ENCODE measurements at regions not wholly inside any gene's neighbourhood (a gene's known extent, or its start where the extent isn't known, plus 50 kb on each side); places are given as distances from the start of the nearest gene placed in this dataset.

GRCh38 chr10:75347186-75347585 is 54.4 kb downstream of the ZNF503 start:
- TF ChIP-seq HDGF (IDR thresholded peaks at IDR 0.05; ENCODE audit: borderline replicate concordance) (no peak), ELF4 (IDR thresholded peaks at IDR 0.05) (no peak), CTBP1 (IDR thresholded peaks at IDR 0.05; ENCODE audit: borderline replicate concordance) (no peak), NFRKB (IDR thresholded peaks at IDR 0.05) (no peak), TARDBP (IDR thresholded peaks at IDR 0.05) (no peak), L3MBTL2 (conservative IDR thresholded peaks at IDR 0.05) (no peak), SUZ12 (IDR thresholded peaks at IDR 0.05) (no peak), LEF1 (IDR thresholded peaks at IDR 0.05; ENCODE audit: borderline replicate concordance) (no peak), SP1 (IDR thresholded peaks at IDR 0.05) (no peak), ZNF384 (IDR thresholded peaks at IDR 0.05) (no peak), BHLHE40 (IDR thresholded peaks at IDR 0.05; ENCODE audit: borderline replicate concordance) (no peak), FOXA1 (IDR thresholded peaks at IDR 0.05) (no peak)
- ChIA-PET POLR2A (interaction anchor here (1.5 to 1.8 kb wide), 2 partner anchors 11 to 52 kb away, joined by 4 to 5 read pairs; no protein-coding TSS in a partner anchor), CTCF (no interaction called here)
- no peak for DNase-seq (ENCODE audit: extremely low spot score)

DNA sequence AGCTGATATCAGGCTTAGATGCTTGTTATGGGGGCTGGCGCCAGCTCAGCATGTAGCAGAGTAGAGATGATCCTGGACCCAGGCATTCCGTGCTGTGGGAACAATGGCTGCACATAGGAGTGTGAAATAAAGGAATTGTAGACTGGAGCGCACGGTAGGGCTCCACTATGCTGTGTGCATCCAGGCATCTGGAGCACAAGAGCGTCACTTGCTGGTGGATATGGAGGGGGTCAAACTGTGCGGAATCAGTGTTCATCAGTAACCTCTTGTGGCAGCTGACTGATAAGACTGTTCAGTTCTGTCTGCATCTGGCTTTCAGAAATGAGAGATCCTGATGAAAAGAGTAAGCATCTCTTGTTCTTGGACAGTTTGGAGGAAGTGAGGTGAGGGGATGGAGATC is 55.8 kb downstream of the ZNF503 start:
- no peak for TF ChIP-seq LEF1 (IDR thresholded peaks at IDR 0.05; ENCODE audit: borderline replicate concordance)
- TF ChIP-seq ELF4 (IDR thresholded peaks at IDR 0.05) = no peak
- no peak for TF ChIP-seq NFRKB (IDR thresholded peaks at IDR 0.05)
- TF ChIP-seq L3MBTL2 (conservative IDR thresholded peaks at IDR 0.05) = no peak
- no peak for TF ChIP-seq HDGF (IDR thresholded peaks at IDR 0.05; ENCODE audit: borderline replicate concordance)
- no peak for TF ChIP-seq ARNT (IDR thresholded peaks at IDR 0.05)
- TF ChIP-seq SP1 (IDR thresholded peaks at IDR 0.05) = no peak
- TF ChIP-seq FOXA1 (IDR thresholded peaks at IDR 0.05) = no peak
- TF ChIP-seq SUZ12 (IDR thresholded peaks at IDR 0.05) = no peak
- TF ChIP-seq BHLHE40 (IDR thresholded peaks at IDR 0.05; ENCODE audit: borderline replicate concordance) = no peak
- TF ChIP-seq CTBP1 (IDR thresholded peaks at IDR 0.05; ENCODE audit: borderline replicate concordance) = no peak
- no peak for TF ChIP-seq FOXM1 (IDR thresholded peaks at IDR 0.05; ENCODE audit: borderline replicate concordance)
- TF ChIP-seq PKNOX1 (IDR thresholded peaks at IDR 0.05) = no peak
- TF ChIP-seq FOXK2 (IDR thresholded peaks at IDR 0.05) = no peak
- no peak for TF ChIP-seq ZNF384 (IDR thresholded peaks at IDR 0.05)
- no peak for TF ChIP-seq TARDBP (IDR thresholded peaks at IDR 0.05)
- ChIA-PET POLR2A (no interaction called here), CTCF (interaction anchor here (0.6 kb wide), 1 partner anchor 50 kb away, joined by 3 read pairs; no protein-coding TSS in a partner anchor)
- DNase-seq (ENCODE audit: extremely low spot score) = no peak

- CTCF ChIA-PET = interaction anchor here (0.6 kb wide), 1 partner anchor 990 kb away, joined by 3 read pairs; no protein-coding TSS in a partner anchor
- no peak for DNase-seq (ENCODE audit: extremely low spot score)
- TF ChIP-seq NFRKB (IDR thresholded peaks at IDR 0.05) (no peak), SP1 (IDR thresholded peaks at IDR 0.05) (no peak), PKNOX1 (IDR thresholded peaks at IDR 0.05) (no peak), FOXM1 (IDR thresholded peaks at IDR 0.05; ENCODE audit: borderline replicate concordance) (no peak), TARDBP (IDR thresholded peaks at IDR 0.05) (no peak), ARNT (IDR thresholded peaks at IDR 0.05) (no peak), L3MBTL2 (conservative IDR thresholded peaks at IDR 0.05) (no peak), BHLHE40 (IDR thresholded peaks at IDR 0.05; ENCODE audit: borderline replicate concordance) (no peak), LEF1 (IDR thresholded peaks at IDR 0.05; ENCODE audit: borderline replicate concordance) (no peak), ZNF384 (IDR thresholded peaks at IDR 0.05) (no peak), ELF4 (IDR thresholded peaks at IDR 0.05) (no peak), FOXA1 (IDR thresholded peaks at IDR 0.05) (no peak), CTBP1 (IDR thresholded peaks at IDR 0.05; ENCODE audit: borderline replicate concordance) (no peak)
- POLR2A ChIA-PET = interaction anchor here (0.5 kb wide), 1 partner anchor 15 kb away, joined by 3 read pairs; no protein-coding TSS in a partner anchor
Measured at GRCh38 chr10:75344170-75344569, 57.4 kb downstream of the ZNF503 start.

DNA sequence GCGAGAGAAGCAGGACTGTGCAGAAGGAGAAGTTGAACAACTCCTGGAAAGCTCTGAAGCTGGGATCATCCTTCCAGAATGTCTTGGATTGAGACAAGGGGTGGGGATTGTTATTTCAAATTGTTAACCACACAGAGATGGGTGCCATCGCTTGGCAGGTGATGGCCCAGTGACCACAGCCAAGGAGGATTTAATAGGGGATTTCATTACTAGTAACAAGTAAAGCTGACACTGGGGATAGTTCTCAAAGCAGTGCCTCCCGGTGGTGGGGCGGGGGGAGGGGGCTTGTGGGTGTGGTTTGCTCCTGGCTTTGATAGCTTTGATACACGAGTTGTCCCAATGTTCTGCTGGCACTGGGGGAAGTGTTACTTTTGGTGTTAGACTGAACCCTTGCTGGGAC is 59.2 kb downstream of the ZNF503 start:
- ChIA-PET POLR2A (no interaction called here), CTCF (no interaction called here)
- TF ChIP-seq ARNT (IDR thresholded peaks at IDR 0.05) (no peak), BHLHE40 (IDR thresholded peaks at IDR 0.05; ENCODE audit: borderline replicate concordance) (no peak), CTBP1 (IDR thresholded peaks at IDR 0.05; ENCODE audit: borderline replicate concordance) (no peak), FOXM1 (IDR thresholded peaks at IDR 0.05; ENCODE audit: borderline replicate concordance) (no peak), L3MBTL2 (conservative IDR thresholded peaks at IDR 0.05) (no peak), PKNOX1 (IDR thresholded peaks at IDR 0.05) (no peak), SUZ12 (IDR thresholded peaks at IDR 0.05) (no peak), SP1 (IDR thresholded peaks at IDR 0.05) (no peak), ZNF384 (IDR thresholded peaks at IDR 0.05) (no peak), NFRKB (IDR thresholded peaks at IDR 0.05) (no peak), FOXA1 (IDR thresholded peaks at IDR 0.05) (no peak), HDGF (IDR thresholded peaks at IDR 0.05; ENCODE audit: borderline replicate concordance) (no peak), ELF4 (IDR thresholded peaks at IDR 0.05) (no peak), FOXK2 (IDR thresholded peaks at IDR 0.05) (no peak), LEF1 (IDR thresholded peaks at IDR 0.05; ENCODE audit: borderline replicate concordance) (no peak), TARDBP (IDR thresholded peaks at IDR 0.05) (no peak)
- no peak for DNase-seq (ENCODE audit: extremely low spot score)

- TF ChIP-seq TARDBP (IDR thresholded peaks at IDR 0.05) (no peak), FOXM1 (IDR thresholded peaks at IDR 0.05; ENCODE audit: borderline replicate concordance) (no peak), ZNF384 (IDR thresholded peaks at IDR 0.05) (no peak), ELF4 (IDR thresholded peaks at IDR 0.05) (no peak), ARNT (IDR thresholded peaks at IDR 0.05) (no peak)
- no peak for DNase-seq (ENCODE audit: extremely low spot score)
- ChIA-PET POLR2A (interaction anchor here (0.6 kb wide), 1 partner anchor 33 kb away, joined by 3 read pairs; no protein-coding TSS in a partner anchor), CTCF (no interaction called here)
Measured at GRCh38 chr10:75335983-75336382, 65.6 kb downstream of the ZNF503 start.

DNA sequence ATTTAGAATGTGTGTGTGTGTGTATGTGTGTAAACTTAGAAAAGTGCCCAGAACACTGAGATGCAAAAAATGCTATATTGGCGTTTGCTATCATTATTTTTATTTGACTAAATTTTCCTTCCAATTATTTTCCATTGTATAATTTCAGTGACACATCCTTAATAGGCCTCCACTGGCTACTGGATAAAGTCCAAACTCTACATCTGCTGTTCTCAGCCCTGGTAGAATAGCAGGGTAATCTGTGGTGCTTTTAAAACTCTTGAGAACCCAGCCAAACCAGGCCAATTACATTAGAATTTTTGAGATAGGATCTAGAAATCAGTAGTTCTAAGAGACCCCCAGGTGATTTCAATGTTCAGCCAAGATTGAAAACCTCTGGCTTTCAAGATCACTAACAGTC is 66.4 kb downstream of the ZNF503 start:
- TF ChIP-seq L3MBTL2 (conservative IDR thresholded peaks at IDR 0.05) (no peak), CTBP1 (IDR thresholded peaks at IDR 0.05; ENCODE audit: borderline replicate concordance) (no peak), NFRKB (IDR thresholded peaks at IDR 0.05) (no peak), LEF1 (IDR thresholded peaks at IDR 0.05; ENCODE audit: borderline replicate concordance) (no peak), ZNF384 (IDR thresholded peaks at IDR 0.05) (no peak), PKNOX1 (IDR thresholded peaks at IDR 0.05) (no peak), BHLHE40 (IDR thresholded peaks at IDR 0.05; ENCODE audit: borderline replicate concordance) (no peak), ARNT (IDR thresholded peaks at IDR 0.05) (no peak), ELF4 (IDR thresholded peaks at IDR 0.05) (no peak), FOXM1 (IDR thresholded peaks at IDR 0.05; ENCODE audit: borderline replicate concordance) (no peak), SUZ12 (IDR thresholded peaks at IDR 0.05) (no peak)
- ChIA-PET POLR2A (no interaction called here), CTCF (no interaction called here)
- DNase-seq (ENCODE audit: extremely low spot score) = no peak
